ENCODE measurements at regions not wholly inside any gene's neighbourhood (a gene's known extent, or its start where the extent isn't known, plus 50 kb on each side); places are given as distances from the start of the nearest gene placed in this dataset.

GRCh38 chr9:18371621-18372020 lies 102.3 kb upstream of the ADAMTSL1 start:
- TF ChIP-seq CTCF (IDR thresholded peaks at IDR 0.05) = no peak
- intact Hi-C loops (cut with DNase I) = no loop called here
- no peaks in the 10 kb centered on the region for H3K9me3 ChIP-seq
- H3K4me3 ChIP-seq = no peak overlapping the region
- H3K36me3 ChIP-seq = no peaks in the 10 kb centered on the region
- no peaks in the 10 kb centered on the region for H3K4me1 ChIP-seq
- ATAC-seq = no peak
- no peaks in the 10 kb centered on the region for H3K27me3 ChIP-seq
- H3K27ac ChIP-seq = no peak overlapping the region
- no peak for DNase-seq

GRCh38 chr9:18379073-18379811 lies 94.7 kb upstream of the ADAMTSL1 start:
- Histone ChIP-seq H3K27me3 (no peaks in the 10 kb centered on the region), H3K27ac (no peak overlapping the region), H3K4me1 (no peaks in the 10 kb centered on the region), H3K9me3 (no peaks in the 10 kb centered on the region), H3K36me3 (no peaks in the 10 kb centered on the region), H3K4me3 (no peak overlapping the region)
- DNase-seq (no peak), ATAC-seq (no peak)
- no peak for TF ChIP-seq CTCF (IDR thresholded peaks at IDR 0.05)
- intact Hi-C loops (cut with DNase I) = no loop called here

GRCh38 chr9:18382243-18382642 lies 91.7 kb upstream of the ADAMTSL1 start:
- H3K36me3 ChIP-seq = no peaks in the 10 kb centered on the region
- intact Hi-C loops (cut with DNase I) = no loop called here

GRCh38 chr9:18384066-18384465 lies 89.9 kb upstream of the ADAMTSL1 start:
- ATAC-seq (no peak), DNase-seq (no peak)
- H3K27ac ChIP-seq = no peak overlapping the region
- no peak for TF ChIP-seq CTCF (IDR thresholded peaks at IDR 0.05)
- H3K36me3 ChIP-seq = no peaks in the 10 kb centered on the region
- H3K9me3 ChIP-seq = no peaks in the 10 kb centered on the region
- intact Hi-C loops (cut with DNase I) = no loop called here
- no peaks in the 10 kb centered on the region for H3K4me1 ChIP-seq
- H3K27me3 ChIP-seq = no peaks in the 10 kb centered on the region
- no peak overlapping the region for H3K4me3 ChIP-seq

More at GRCh38 chr9:18382243-18382642, 91.7 kb upstream of the ADAMTSL1 start:
- ATAC-seq = no peak
- no peaks in the 10 kb centered on the region for H3K9me3 ChIP-seq
- no peaks in the 10 kb centered on the region for H3K4me1 ChIP-seq
- H3K4me3 ChIP-seq = no peak overlapping the region
- no peaks in the 10 kb centered on the region for H3K27me3 ChIP-seq
- no peak for TF ChIP-seq CTCF (IDR thresholded peaks at IDR 0.05)
- no peak overlapping the region for H3K27ac ChIP-seq
- no peak for DNase-seq

- DNase-seq = no peak
- no peaks in the 10 kb centered on the region for H3K27me3 ChIP-seq
- no peaks in the 10 kb centered on the region for H3K36me3 ChIP-seq
- intact Hi-C loops (cut with DNase I) = no loop called here
- H3K27ac ChIP-seq = no peak overlapping the region
- H3K9me3 ChIP-seq = no peaks in the 10 kb centered on the region
- no peak for TF ChIP-seq CTCF (IDR thresholded peaks at IDR 0.05)
- ATAC-seq = no peak
- H3K4me1 ChIP-seq = no peaks in the 10 kb centered on the region
- no peak overlapping the region for H3K4me3 ChIP-seq
These were observed 88.1 kb upstream of the ADAMTSL1 start for GRCh38 chr9:18385696-18386490.

Measured in left lung (tissue), 4 donors.